ENCODE measurements at regions not wholly inside any gene's neighbourhood (a gene's known extent, or its start where the extent isn't known, plus 50 kb on each side); places are given as distances from the start of the nearest gene placed in this dataset.
A peak's percentile ranks its signal among the peaks of the same experiment; 100 is the strongest.

DNA sequence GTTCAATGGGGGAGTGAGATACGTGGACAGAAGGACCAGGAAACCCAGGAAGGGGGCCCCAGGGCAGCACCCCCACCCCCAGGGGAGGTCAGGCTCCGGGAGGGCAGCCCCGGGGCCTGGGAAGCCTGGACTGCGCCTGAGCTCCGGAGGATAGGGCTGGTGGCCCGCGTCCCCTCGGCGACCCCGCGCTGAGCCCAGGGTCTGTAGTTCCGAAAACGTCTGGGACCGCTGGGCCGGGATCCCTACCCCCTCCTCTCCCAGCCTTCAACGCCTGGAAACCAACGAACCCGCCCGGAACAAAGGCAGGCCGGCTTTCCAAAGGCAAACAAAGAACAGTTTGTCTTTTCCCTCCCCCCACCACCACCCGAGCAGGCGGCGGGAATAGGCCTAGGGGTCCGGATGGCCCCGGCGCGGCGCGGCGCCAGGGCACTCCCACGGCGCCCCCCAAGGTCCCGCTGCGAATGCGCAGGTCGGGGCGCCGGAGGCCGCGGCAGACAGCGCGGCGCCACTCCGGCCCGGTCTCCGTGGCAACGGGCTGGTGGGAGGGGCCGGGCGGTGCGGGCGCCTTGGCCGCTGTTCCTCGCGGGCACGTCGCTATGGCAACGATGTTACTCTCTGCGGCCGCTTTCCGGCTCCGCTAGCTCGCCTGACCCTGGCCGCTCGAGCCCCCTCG, 58.5 kb downstream of the IGLL1 start (continued):
- TF ChIP-seq, protein P1, sequence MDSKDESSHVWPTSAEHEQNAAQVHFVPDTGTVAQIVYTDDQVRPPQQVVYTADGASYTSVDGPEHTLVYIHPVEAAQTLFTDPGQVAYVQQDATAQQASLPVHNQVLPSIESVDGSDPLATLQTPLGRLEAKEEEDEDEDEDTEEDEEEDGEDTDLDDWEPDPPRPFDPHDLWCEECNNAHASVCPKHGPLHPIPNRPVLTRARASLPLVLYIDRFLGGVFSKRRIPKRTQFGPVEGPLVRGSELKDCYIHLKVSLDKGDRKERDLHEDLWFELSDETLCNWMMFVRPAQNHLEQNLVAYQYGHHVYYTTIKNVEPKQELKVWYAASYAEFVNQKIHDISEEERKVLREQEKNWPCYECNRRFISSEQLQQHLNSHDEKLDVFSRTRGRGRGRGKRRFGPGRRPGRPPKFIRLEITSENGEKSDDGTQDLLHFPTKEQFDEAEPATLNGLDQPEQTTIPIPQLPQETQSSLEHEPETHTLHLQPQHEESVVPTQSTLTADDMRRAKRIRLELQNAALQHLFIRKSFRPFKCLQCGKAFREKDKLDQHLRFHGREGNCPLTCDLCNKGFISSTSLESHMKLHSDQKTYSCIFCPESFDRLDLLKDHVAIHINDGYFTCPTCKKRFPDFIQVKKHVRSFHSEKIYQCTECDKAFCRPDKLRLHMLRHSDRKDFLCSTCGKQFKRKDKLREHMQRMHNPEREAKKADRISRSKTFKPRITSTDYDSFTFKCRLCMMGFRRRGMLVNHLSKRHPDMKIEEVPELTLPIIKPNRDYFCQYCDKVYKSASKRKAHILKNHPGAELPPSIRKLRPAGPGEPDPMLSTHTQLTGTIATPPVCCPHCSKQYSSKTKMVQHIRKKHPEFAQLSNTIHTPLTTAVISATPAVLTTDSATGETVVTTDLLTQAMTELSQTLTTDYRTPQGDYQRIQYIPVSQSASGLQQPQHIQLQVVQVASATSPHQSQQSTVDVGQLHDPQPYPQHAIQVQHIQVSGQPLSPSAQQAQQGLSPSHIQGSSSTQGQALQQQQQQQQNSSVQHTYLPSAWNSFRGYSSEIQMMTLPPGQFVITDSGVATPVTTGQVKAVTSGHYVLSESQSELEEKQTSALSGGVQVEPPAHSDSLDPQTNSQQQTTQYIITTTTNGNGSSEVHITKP (CRISPR knock-in tag; IDR thresholded peaks at IDR 0.05; ENCODE audit: low read depth) = peak; percentile 78; the same call in 1 of the 2 replicates
- TF ChIP-seq NR2F1 (CRISPR knock-in tag; IDR thresholded peaks at IDR 0.05) (peak in 1 of 2 experiments; percentile 18; a peak in 1 of 4 replicates), CBX2 (IDR thresholded peaks at IDR 0.05; ENCODE audit: low read depth, low read length) (no peak), CBX2 (CRISPR knock-in tag; IDR thresholded peaks at IDR 0.05; ENCODE audit: low read depth) (no peak), GFI1 (CRISPR knock-in tag; IDR thresholded peaks at IDR 0.05; ENCODE audit: borderline replicate concordance) (peak; percentile 90), KLF16 (CRISPR knock-in tag; IDR thresholded peaks at IDR 0.05) (peak in 1 of 2 experiments; percentile 64; a peak in 1 of 4 replicates), PAF1 (CRISPR knock-in tag; IDR thresholded peaks at IDR 0.05) (no peak), JUND (CRISPR knock-in tag; IDR thresholded peaks at IDR 0.05) (peak; percentile 27; the same call in 1 of the 2 replicates), ESRRA (CRISPR knock-in tag; IDR thresholded peaks at IDR 0.05; ENCODE audit: low read depth) (0 out of 2 replicates have a peak, but pooled peaks have one; percentile 48), ZNF749 (CRISPR knock-in tag; IDR thresholded peaks at IDR 0.05; ENCODE audit: borderline replicate concordance) (no peak), ZNF724P (CRISPR knock-in tag; IDR thresholded peaks at IDR 0.05; ENCODE audit: borderline replicate concordance) (0 out of 2 replicates have a peak, but pooled peaks have one; percentile 43), ZNF354B (CRISPR knock-in tag; IDR thresholded peaks at IDR 0.05) (no peak)
- TF ChIP-seq, protein P2, sequence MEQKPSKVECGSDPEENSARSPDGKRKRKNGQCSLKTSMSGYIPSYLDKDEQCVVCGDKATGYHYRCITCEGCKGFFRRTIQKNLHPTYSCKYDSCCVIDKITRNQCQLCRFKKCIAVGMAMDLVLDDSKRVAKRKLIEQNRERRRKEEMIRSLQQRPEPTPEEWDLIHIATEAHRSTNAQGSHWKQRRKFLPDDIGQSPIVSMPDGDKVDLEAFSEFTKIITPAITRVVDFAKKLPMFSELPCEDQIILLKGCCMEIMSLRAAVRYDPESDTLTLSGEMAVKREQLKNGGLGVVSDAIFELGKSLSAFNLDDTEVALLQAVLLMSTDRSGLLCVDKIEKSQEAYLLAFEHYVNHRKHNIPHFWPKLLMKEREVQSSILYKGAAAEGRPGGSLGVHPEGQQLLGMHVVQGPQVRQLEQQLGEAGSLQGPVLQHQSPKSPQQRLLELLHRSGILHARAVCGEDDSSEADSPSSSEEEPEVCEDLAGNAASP (CRISPR knock-in tag; IDR thresholded peaks at IDR 0.05; ENCODE audit: borderline replicate concordance) = peak; percentile 88
- TF ChIP-seq, protein P3, sequence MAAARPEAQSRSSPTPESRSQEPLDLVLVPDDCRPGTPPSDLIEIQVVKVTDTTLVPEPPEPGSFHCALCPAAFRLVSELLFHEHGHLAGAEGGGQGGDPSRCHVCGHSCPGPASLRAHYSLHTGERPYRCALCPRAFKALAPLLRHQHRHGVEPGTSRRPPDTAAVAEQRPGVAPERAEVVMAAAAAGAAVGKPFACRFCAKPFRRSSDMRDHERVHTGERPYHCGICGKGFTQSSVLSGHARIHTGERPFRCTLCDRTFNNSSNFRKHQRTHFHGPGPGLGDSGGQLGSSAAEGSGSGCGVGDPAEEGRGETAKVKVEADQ (CRISPR knock-in tag; IDR thresholded peaks at IDR 0.05; ENCODE audit: borderline replicate concordance) = peak; percentile 48; the same call in 1 of the 2 replicates
- TF ChIP-seq, protein P4, sequence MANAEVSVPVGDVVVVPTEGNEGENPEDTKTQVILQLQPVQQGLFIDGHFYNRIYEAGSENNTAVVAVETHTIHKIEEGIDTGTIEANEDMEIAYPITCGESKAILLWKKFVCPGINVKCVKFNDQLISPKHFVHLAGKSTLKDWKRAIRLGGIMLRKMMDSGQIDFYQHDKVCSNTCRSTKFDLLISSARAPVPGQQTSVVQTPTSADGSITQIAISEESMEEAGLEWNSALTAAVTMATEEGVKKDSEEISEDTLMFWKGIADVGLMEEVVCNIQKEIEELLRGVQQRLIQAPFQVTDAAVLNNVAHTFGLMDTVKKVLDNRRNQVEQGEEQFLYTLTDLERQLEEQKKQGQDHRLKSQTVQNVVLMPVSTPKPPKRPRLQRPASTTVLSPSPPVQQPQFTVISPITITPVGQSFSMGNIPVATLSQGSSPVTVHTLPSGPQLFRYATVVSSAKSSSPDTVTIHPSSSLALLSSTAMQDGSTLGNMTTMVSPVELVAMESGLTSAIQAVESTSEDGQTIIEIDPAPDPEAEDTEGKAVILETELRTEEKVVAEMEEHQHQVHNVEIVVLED (CRISPR knock-in tag; IDR thresholded peaks at IDR 0.05; ENCODE audit: borderline replicate concordance) = peak; percentile 44; the same call in 1 of the 2 replicates
- TF ChIP-seq, protein P5, sequence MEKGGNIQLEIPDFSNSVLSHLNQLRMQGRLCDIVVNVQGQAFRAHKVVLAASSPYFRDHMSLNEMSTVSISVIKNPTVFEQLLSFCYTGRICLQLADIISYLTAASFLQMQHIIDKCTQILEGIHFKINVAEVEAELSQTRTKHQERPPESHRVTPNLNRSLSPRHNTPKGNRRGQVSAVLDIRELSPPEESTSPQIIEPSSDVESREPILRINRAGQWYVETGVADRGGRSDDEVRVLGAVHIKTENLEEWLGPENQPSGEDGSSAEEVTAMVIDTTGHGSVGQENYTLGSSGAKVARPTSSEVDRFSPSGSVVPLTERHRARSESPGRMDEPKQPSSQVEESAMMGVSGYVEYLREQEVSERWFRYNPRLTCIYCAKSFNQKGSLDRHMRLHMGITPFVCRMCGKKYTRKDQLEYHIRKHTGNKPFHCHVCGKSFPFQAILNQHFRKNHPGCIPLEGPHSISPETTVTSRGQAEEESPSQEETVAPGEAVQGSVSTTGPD (CRISPR knock-in tag; IDR thresholded peaks at IDR 0.05) = no peak
- TF ChIP-seq, protein P6, sequence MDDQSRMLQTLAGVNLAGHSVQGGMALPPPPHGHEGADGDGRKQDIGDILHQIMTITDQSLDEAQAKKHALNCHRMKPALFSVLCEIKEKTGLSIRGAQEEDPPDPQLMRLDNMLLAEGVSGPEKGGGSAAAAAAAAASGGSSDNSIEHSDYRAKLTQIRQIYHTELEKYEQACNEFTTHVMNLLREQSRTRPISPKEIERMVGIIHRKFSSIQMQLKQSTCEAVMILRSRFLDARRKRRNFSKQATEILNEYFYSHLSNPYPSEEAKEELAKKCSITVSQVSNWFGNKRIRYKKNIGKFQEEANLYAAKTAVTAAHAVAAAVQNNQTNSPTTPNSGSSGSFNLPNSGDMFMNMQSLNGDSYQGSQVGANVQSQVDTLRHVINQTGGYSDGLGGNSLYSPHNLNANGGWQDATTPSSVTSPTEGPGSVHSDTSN (CRISPR knock-in tag; IDR thresholded peaks at IDR 0.05; ENCODE audit: borderline replicate concordance) = no peak
